HG02973 (cell line): ENCODE measurements at regions not wholly inside any gene's neighbourhood (a gene's known extent, or its start where the extent isn't known, plus 50 kb on each side); places are given as distances from the start of the nearest gene placed in this dataset.
"Not testable (repeated sequence)": the region's sequence is repeated elsewhere in the genome, so short reads cannot be mapped to it uniquely, and the experiment has no call there.

Experiments
- ATAC-seq: cut with Tn5 transposase; IDR thresholded peaks from one replicate; pipeline ENCODE4 v1.9.1; 2021; ENCODE audit warnings: moderate library complexity; ENCODE audit not compliant: unreplicated experiment

GRCh38 chr1:192476802-192477298, 98.7 kb upstream of the RGS1 start:
- ATAC-seq, result peak; percentile 86

DNA sequence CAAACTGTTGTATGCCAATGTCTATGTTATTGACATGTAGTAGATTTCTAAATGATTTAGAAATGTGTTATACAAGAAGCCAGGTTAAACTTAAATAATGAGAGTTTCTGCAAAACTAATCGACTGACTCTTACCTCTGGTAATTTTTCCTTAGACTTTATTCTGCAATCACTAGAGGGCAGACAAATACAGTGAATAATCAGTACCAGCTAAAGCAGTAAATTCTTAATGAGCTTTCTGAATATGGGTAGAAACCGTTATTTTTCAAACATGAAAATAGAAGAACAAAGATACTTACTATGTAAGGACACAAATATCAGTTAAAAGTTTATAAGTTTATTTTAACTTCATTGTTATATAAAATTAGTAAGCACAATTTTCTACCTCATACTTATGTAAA, 97.9 kb upstream of the RGS1 start:
- ATAC-seq, result no peak

DNA sequence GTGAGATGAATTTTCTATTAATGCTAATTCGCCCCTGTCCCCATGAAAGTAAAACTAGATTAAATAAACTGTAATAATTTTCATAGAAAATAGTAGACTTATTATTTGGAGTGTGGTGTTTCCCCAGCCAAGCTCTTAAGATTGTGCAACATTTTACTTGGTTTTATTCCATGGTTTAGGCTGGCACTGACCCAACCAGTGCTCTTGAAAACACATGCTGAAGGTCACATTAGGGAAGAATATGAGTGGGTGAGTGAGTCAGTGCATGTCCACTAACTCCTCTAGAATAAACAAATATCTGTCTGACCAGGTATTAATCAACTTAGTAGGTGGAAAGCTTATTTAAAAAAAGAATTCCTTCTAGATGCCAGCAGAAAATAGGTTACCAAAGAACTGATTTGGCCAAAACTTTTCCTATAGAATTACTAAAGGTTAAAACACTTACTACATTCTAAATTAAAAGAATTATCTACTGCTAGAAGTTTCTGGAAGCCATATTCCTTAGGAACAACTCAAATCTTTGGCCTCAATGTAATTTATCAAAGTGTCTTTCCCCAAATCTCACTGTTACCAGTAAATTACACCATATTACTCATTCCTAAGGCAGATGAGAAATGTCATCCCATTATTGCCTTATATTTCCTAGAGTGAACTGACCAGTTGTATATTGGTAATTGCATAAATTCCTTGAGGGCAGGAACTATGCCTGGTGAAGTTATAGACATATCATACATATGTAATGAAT, 89.7 kb upstream of the RGS1 start:
- no peak for ATAC-seq

DNA sequence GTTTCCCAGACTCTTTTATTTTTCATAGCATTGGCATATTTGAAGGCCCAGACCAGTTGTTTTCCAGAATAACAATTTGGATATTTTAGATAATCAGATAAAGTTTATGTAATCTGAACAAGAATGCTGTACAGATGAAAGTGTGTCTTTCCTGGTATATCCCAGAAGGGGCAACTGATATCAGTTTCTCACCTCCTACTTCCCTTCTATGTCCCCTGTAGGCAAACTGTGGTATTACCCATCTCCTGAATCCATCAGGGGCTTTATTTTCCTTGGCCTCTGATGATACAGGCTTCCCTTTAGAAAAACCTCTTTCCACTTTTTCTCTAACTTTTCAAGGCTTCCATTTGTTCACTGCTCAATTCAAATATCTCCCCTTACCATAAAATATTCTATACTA, 87.5 kb upstream of the RGS1 start:
- no peak for ATAC-seq

- no peak for ATAC-seq
Measured at GRCh38 chr1:192489047-192489446, 86.5 kb upstream of the RGS1 start.

GRCh38 chr1:192489748-192490147, 85.8 kb upstream of the RGS1 start:
- peak; percentile 82 for ATAC-seq

- no peak for ATAC-seq
Measured at GRCh38 chr1:192491804-192492554, 83.6 kb upstream of the RGS1 start.

DNA sequence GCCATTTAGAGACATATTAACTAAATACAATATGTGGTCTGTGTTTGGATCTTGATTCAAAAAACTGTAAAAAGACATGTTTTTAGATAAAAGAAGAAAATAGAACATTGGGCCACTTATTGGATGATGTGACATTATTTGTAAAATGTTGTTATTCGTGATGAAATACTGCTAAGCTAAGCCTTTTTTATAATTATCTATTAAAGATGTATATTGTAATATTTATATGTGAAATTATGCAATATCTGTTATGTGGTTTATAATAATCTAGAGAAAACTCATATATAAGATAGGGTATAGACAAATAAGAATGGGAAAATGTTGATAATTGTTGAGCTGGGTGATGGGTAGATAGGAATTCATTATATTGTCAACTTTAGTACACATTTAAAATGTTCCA, 82.0 kb upstream of the RGS1 start:
- ATAC-seq, result no peak

DNA sequence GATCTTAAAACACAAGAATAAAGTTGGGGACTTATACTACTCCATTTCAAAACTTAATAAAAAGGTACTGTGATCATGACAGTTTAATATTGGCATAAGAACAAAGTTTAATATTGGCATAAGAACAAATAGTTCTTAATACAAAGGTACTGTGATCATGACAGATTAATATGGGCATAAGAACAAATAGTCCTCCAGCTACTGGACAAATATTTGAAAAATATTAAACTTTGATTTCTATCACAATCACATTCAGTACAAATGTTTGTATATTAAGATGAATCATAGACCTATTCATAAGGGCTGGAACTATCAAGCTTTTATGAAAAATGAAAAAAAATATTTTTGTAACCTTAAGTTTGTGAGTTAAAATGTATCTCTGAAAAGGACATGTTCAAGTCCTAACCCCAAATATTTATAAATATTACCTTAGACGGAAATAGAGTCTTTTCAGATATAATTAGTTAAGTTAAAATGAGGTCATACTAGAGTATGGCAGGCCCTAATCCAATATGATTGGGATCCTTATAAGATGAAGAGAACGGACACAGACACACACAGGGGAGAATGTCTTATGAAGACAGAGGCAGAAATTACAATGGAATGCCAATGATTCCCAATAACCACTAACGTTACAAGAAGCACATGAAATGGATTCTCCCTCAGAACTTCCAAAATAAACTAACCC, 79.1 kb upstream of the RGS1 start:
- no peak for ATAC-seq

DNA sequence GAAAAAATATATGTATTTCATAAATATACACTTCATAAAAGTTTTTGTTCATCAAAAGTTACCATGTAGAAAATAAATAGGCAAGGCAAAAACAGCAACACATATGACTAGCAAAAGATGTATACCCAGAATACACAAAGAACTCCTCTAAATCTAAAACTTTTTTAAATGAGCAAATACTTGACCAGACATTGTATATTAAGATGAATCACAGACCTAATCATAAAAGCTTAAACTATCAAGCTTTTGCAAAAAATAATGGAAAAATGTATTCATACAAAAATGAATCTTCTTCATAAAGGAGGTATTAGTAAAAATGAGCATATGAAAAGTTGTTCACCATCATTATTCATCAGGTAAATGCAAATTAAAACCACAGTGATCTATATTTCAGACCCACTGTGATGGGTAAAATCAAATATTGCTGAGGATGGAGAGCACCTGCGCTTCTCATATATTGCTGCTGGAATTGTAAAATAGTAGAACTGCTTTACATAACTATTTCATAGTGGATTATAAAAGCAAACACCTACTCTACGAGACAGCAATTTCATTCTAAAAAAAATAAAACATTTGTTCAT, 78.3 kb upstream of the RGS1 start:
- ATAC-seq, result no peak

- not testable (repeated sequence) for ATAC-seq
Measured at GRCh38 chr1:192498092-192498491, 77.5 kb upstream of the RGS1 start.

DNA sequence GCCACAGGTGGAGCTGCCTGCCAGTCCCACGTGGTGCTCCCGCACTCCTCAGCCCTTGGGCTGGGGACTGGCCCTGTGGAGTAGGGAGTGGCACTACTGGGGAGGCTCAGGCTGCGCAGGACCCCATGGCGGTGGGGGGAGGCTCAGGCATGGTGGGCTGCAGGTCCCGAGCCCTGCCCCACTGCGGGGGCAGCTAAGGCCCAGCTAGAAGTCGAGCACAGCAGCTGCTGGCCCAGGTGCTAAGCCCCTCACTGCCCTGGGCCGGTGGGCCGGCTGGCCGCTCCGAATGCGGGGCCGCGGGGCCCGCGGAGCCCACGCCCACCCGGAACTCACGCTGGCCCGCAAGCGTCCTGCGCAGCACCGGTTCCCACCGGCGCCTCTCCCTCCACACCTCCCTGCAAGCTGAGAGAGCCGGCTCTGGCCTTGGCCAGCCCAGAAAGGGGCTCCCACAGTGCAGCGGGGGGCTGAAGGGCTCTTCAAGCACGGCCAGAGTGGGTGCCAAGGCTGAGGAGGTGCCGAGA, 76.5 kb upstream of the RGS1 start:
- ATAC-seq, result not testable (repeated sequence)

GRCh38 chr1:192500541-192500940, 75.0 kb upstream of the RGS1 start:
- not testable (repeated sequence) for ATAC-seq

- peak; percentile 77 for ATAC-seq
Measured at GRCh38 chr1:192506741-192507155, 68.8 kb upstream of the RGS1 start.

DNA sequence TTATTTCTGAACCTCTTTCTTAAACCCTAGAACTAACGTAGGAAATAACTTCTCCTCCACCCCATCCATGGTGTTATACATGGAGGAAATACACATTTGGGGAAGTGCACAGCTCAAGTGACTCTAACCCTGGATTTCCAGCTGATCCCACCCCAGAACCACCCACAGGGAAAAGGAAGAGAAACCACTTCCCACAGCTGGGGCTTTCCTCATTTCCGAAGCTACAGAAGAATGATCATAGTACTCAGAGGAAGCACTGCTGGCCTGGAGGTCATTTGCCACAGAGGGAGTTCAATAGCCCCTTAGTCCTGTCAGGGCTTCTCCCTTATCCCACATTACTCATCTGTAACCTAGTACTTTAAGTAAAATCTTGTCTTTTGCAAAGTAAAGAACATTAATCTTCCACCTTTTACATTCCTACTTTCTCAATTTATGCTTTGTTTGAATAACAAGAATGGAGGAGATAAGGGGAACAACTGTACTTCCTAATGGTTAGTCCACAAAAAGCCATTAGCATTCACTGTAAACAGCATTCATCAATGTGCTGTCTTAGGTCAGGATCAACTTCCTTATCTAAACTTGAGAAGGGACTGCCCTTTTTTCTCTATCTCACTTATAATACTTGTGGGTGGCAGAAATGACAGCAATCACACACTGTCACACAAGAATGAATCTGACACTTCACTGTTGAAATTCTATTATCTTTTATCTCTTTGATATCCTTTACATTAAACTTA, 63.0 kb upstream of the RGS1 start:
- ATAC-seq, result no peak

DNA sequence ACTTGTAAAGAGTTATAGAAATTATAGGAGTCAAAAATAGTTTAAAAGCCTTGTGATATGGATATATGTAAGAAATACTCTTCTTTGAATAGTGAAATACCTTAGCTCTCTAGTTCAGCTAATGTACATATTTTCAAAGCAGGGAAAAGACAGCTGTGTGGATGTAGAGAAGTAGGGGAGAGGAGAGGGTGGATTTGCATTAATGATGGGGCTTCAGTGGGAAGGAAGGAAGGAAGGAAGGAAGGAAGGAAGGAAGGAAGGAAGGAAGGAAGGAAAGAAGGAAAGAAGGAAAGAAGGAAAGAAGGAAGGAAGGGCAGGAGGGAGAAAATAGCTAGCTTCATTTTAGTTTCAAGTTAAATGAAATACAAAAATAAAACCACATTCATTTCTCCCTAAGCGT, 62.4 kb upstream of the RGS1 start:
- ATAC-seq, result no peak

DNA sequence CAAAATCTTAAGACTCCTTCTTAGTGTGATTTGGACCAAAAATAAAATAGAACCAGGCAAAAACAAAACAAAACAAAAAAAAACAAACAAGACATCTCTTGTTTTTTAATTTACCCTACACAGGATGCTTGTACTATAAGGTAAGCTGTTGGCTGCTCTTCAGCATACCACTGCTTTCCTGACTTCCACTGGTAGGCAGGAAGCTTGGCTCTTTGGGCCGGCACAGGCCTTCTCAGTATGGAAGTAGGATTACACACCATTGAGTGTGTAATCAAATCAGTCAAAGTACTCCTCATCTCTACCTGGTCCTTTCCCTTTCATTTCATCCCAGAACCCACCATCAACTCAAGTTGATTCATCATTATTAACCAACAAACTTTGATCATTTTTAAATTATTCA, 61.9 kb upstream of the RGS1 start:
- no peak for ATAC-seq

GRCh38 chr1:192516776-192517297, 58.7 kb upstream of the RGS1 start:
- peak; percentile 96 for ATAC-seq

- not testable (repeated sequence) for ATAC-seq
Measured at GRCh38 chr1:192517716-192518355, 57.7 kb upstream of the RGS1 start.

- ATAC-seq, result peak; percentile 50
Measured at GRCh38 chr1:192518700-192519099, 56.9 kb upstream of the RGS1 start.
